Vagina (tissue), 2 donors: ENCODE measurements at regions not wholly inside any gene's neighbourhood (a gene's known extent, or its start where the extent isn't known, plus 50 kb on each side); places are given as distances from the start of the nearest gene placed in this dataset.

Experiments used
- POLR2A ChIP-seq, 2 donors: fragments of 450-650 bp; IDR thresholded peaks; one replicate each; pipeline ENCODE4 v1.6.1; 2017; ENCODE audit warnings: antibody characterized with exemption in 2 of 2, mild to moderate bottlenecking in 2 of 2, moderate library complexity in 2 of 2
- TF ChIP-seq, protein P1 (sequence below), 3 experiments: fragments of 450-650 bp in 2 of 3; fragments of 200-600 bp in 1 of 3; sonication (generic) in 1 of 3; IDR thresholded peaks; one replicate each; pipeline ENCODE4 v1.5.1; 2017 to 2019; ENCODE audit warnings: antibody characterized with exemption in 3 of 3, mild to moderate bottlenecking in 2 of 3, moderate library complexity in 2 of 3

DNA sequence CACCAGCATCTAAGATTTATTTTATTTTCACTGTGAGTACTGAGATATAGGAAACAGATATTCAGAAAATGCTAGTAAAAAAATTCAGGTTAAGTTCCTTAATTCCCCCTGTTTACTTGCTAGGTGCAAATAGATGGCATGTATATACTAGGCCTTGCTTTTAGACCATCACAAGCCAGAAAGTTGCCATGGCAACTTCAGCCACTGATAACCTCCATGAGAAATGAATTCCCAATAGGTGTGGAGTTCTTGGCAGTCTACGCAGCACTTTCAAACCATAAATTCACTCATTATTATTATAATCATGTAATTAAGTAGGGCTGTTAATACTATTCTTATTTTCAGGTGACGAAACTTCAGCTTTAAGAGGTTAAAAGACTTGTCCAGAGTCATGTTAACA lies 251.6 kb upstream of the TFAP2D start:
- TF ChIP-seq, protein P1, sequence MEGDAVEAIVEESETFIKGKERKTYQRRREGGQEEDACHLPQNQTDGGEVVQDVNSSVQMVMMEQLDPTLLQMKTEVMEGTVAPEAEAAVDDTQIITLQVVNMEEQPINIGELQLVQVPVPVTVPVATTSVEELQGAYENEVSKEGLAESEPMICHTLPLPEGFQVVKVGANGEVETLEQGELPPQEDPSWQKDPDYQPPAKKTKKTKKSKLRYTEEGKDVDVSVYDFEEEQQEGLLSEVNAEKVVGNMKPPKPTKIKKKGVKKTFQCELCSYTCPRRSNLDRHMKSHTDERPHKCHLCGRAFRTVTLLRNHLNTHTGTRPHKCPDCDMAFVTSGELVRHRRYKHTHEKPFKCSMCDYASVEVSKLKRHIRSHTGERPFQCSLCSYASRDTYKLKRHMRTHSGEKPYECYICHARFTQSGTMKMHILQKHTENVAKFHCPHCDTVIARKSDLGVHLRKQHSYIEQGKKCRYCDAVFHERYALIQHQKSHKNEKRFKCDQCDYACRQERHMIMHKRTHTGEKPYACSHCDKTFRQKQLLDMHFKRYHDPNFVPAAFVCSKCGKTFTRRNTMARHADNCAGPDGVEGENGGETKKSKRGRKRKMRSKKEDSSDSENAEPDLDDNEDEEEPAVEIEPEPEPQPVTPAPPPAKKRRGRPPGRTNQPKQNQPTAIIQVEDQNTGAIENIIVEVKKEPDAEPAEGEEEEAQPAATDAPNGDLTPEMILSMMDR (IDR thresholded peaks at IDR 0.05): no peak
- no peak for TF ChIP-seq POLR2A (IDR thresholded peaks at IDR 0.05)
